Progenitor cell of endocrine pancreas (in vitro differentiated cells): ENCODE measurements at regions not wholly inside any gene's neighbourhood (a gene's known extent, or its start where the extent isn't known, plus 50 kb on each side); places are given as distances from the start of the nearest gene placed in this dataset.

Source experiments
- DNase-seq: peaks from one replicate; pipeline ENCODE4 v3.0.0; 2021; ENCODE audit warnings: low spot score; ENCODE audit not compliant: unreplicated experiment
- H3K27ac Mint-ChIP-seq: 2 replicates; pipeline ENCODE4 v1.8.0; 2021; ENCODE audit warnings: mild to moderate bottlenecking, moderate library complexity, mixed read lengths
- H3K27me3 Mint-ChIP-seq: 2 replicates; pipeline ENCODE4 v1.8.0; 2021; ENCODE audit warnings: mixed read lengths
- H3K36me3 Mint-ChIP-seq: 2 replicates; pipeline ENCODE4 v1.8.0; 2022; ENCODE audit warnings: mixed read lengths; ENCODE audit not compliant: insufficient read depth
- H3K4me1 Mint-ChIP-seq: 2 replicates; pipeline ENCODE4 v1.8.0; 2021; ENCODE audit warnings: low read depth, mixed read lengths
- H3K4me3 Mint-ChIP-seq: 2 replicates; pipeline ENCODE4 v1.8.0; 2021; ENCODE audit warnings: low read depth, mild to moderate bottlenecking, moderate library complexity, mixed read lengths
- H3K9me3 Mint-ChIP-seq: 2 replicates; pipeline ENCODE4 v1.8.0; 2021; ENCODE audit warnings: low read depth, mixed read lengths
- TF ChIP-seq, protein P1 (sequence below): fragments of 200-600 bp; sonication (generic); IDR thresholded peaks from one replicate; pipeline ENCODE4 v1.5.0; 2021; ENCODE audit warnings: antibody characterized with exemption, mild to moderate bottlenecking; ENCODE audit not compliant: unreplicated experiment

DNA sequence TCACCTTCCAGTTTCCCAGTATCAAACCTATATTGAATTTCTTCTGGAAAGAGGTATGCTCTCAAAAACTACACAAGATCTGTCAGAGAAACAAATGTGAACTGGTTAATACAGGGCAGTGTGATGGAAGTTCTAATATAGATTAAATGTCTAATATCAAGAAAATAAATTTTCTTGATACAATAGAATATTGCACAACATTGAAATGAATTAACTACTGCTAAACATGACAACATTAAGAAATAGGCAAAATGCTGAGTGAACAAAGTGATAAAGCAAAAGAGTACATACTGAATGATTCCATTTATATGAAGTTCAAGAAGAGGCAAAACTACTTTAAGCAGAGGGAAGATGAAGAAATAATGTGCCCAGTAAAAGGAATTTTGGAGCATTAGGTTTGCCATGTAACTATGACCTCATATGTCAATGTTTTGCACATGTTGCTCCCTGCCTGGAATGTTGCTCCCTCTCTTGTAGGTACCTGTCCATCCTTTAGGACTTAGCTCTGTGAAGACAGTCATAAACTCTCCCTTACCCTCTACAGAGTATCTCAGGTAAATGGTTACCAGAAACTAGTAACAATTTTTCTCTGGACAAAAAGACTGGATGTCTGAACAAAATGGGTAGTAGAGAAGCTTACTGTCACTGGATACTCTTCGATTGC is 339.0 kb downstream of the RAD51AP2 start:
- no peak overlapping the region for H3K4me3 Mint-ChIP-seq
- H3K27ac Mint-ChIP-seq: no peak overlapping the region
- H3K9me3 Mint-ChIP-seq: no peaks in the 10 kb centered on the region
- no peak for DNase-seq
- no peaks in the 10 kb centered on the region for H3K36me3 Mint-ChIP-seq
- no peaks in the 10 kb centered on the region for H3K4me1 Mint-ChIP-seq
- no peaks in the 10 kb centered on the region for H3K27me3 Mint-ChIP-seq
- TF ChIP-seq, protein P1, sequence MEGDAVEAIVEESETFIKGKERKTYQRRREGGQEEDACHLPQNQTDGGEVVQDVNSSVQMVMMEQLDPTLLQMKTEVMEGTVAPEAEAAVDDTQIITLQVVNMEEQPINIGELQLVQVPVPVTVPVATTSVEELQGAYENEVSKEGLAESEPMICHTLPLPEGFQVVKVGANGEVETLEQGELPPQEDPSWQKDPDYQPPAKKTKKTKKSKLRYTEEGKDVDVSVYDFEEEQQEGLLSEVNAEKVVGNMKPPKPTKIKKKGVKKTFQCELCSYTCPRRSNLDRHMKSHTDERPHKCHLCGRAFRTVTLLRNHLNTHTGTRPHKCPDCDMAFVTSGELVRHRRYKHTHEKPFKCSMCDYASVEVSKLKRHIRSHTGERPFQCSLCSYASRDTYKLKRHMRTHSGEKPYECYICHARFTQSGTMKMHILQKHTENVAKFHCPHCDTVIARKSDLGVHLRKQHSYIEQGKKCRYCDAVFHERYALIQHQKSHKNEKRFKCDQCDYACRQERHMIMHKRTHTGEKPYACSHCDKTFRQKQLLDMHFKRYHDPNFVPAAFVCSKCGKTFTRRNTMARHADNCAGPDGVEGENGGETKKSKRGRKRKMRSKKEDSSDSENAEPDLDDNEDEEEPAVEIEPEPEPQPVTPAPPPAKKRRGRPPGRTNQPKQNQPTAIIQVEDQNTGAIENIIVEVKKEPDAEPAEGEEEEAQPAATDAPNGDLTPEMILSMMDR: no peak

DNA sequence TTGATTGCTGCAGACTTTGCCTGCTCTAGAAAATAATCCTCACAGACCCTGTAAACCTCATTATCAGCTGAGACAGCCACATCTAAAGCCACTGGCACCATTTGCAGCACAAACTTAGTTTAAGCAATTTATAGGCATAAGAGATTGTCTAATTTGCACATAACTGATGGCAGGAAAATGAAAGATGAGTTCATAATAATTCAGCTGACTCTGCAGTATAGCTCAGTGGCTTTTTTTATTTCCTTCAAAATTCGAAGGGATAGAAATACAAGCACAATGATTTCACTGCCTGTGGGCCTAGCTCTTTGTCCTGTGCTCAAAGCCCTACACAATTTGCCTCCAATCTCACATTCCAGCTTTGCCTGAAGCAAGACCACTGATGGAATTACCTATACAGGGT is 341.2 kb downstream of the RAD51AP2 start:
- TF ChIP-seq, protein P1: no peak
- H3K36me3 Mint-ChIP-seq: no peaks in the 10 kb centered on the region
- no peaks in the 10 kb centered on the region for H3K9me3 Mint-ChIP-seq
- H3K27ac Mint-ChIP-seq: no peak overlapping the region
- DNase-seq: no peak
- peaks cover 4% of the 10 kb centered on the region for H3K4me1 Mint-ChIP-seq
- H3K4me3 Mint-ChIP-seq: no peak overlapping the region
- H3K27me3 Mint-ChIP-seq: no peaks in the 10 kb centered on the region

DNA sequence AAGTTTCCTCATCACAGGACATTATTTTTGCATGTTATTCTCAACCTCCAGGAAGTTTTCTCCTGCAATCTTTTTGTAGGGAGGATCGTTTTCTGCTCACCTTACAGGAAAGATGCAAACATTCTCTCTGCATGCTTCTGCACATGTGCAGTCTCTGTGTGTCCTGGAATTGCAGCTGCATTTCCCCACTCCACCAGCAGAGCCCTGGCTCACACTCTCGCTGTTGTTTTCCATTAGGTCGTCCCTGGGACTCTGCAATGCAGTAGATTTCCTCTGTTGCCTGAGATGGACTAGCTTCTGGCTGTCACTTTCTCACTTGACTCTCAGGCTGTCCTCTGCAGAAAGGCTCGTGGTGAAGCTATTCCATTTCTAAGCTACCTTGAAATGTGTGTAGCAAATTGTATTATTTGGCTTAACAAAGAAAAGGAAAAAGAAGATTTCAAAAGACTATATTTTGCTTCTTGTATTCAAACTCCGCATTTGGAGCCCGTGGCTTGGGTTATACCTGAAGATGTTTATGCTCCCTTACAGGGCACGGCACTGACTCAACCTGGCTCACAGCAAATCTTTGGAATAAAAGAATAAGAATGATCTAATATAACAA is 346.7 kb downstream of the RAD51AP2 start:
- DNase-seq: peak; percentile 42
- no peaks in the 10 kb centered on the region for H3K9me3 Mint-ChIP-seq
- H3K4me1 Mint-ChIP-seq: peaks cover 6% of the 10 kb centered on the region
- no peaks in the 10 kb centered on the region for H3K36me3 Mint-ChIP-seq
- peaks cover 6% of the 10 kb centered on the region for H3K27me3 Mint-ChIP-seq
- H3K4me3 Mint-ChIP-seq: no peak overlapping the region
- TF ChIP-seq, protein P1: peak; percentile 72
- H3K27ac Mint-ChIP-seq: no peak overlapping the region

DNA sequence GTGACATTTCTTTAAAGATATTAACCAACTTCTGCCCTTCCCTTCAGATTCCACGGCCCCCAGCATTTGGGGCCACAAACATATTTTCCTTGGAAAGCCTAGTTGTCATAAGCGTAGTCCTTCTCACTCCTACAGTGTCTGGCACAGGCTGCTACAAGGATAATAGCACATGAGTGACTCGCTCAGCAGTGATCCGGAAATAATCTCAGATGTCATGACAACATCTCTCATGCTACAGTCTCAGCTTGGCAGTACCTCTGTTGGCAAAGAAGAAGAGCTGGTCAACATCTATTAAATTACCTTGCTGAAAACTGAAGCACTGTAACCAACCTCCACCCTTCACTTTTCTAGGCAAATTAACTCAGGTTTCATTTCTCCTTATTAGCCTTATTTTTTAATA is 351.7 kb downstream of the RAD51AP2 start:
- DNase-seq: no peak
- TF ChIP-seq, protein P1: no peak
- Mint-ChIP-seq H3K27ac (no peak overlapping the region), H3K9me3 (no peaks in the 10 kb centered on the region), H3K4me1 (no peaks in the 10 kb centered on the region), H3K27me3 (peaks cover 6% of the 10 kb centered on the region), H3K4me3 (no peak overlapping the region), H3K36me3 (no peaks in the 10 kb centered on the region)

DNA sequence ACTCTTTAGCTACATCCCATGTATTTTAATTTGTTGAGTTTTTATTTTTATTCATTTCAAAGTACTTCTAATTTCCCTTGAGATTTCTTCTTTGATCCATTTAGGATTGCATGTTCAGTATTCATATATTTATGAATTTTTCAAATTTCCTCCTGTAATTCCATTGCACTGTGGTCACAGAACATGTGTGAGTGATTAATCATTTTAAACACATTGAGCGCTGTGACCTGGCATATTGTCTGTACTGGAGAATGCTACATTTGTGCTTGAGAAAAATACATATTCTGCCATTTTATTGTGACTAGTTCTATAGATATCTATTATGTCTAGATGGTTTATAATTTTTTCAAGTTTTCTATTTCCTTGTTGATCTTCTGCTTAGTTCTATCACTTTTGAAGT is 353.7 kb downstream of the RAD51AP2 start:
- H3K4me3 Mint-ChIP-seq: no peak overlapping the region
- DNase-seq: no peak
- TF ChIP-seq, protein P1: no peak
- no peaks in the 10 kb centered on the region for H3K36me3 Mint-ChIP-seq
- H3K4me1 Mint-ChIP-seq: no peaks in the 10 kb centered on the region
- H3K9me3 Mint-ChIP-seq: no peaks in the 10 kb centered on the region
- H3K27ac Mint-ChIP-seq: no peak overlapping the region
- peaks cover 3% of the 10 kb centered on the region for H3K27me3 Mint-ChIP-seq
